Mucosa of gallbladder (tissue), 1 donor: ENCODE measurements at regions not wholly inside any gene's neighbourhood (a gene's known extent, or its start where the extent isn't known, plus 50 kb on each side); places are given as distances from the start of the nearest gene placed in this dataset.
A peak's percentile ranks its signal among the peaks of the same experiment; 100 is the strongest.

Source experiments
- DNase-seq: peaks from one replicate; pipeline ENCODE4 v3.0.0-alpha.2; 2020; ENCODE audit warnings: low spot score
- donor health status: DM: no; HTN: no; CAD: no.

GRCh38 chr18:57087644-57088376 is 59.1 kb upstream of the BOD1L2 start:
- DNase-seq, result peak; percentile 46

- DNase-seq, result peak; percentile 19
Observed at GRCh38 chr18:57088883-57089282, 58.0 kb upstream of the BOD1L2 start.

- no peak for DNase-seq
Observed at GRCh38 chr18:57089702-57090101, 57.2 kb upstream of the BOD1L2 start.

- no peak for DNase-seq
Observed at GRCh38 chr18:57091231-57091630, 55.7 kb upstream of the BOD1L2 start.

- no peak for DNase-seq
Observed at GRCh38 chr18:57094175-57094574, 52.7 kb upstream of the BOD1L2 start.

- no peak for DNase-seq
Observed at GRCh38 chr18:57095884-57096283, 51.0 kb upstream of the BOD1L2 start.
